Stimulated activated CD8-positive, alpha-beta memory T cell treated with anti-CD3 and anti-CD28 coated beads, Interleukin-2, amount 100 ng/mL, for 48 hours (primary cell): ENCODE measurements at regions not wholly inside any gene's neighbourhood (a gene's known extent, or its start where the extent isn't known, plus 50 kb on each side); places are given as distances from the start of the nearest gene placed in this dataset.

ENCODE experiments used
- DNase-seq, 2 donors: peaks; one replicate each; pipeline ENCODE4 v3.0.0-alpha.2; 2020; ENCODE audit warnings: low read depth in 2 of 2

DNA sequence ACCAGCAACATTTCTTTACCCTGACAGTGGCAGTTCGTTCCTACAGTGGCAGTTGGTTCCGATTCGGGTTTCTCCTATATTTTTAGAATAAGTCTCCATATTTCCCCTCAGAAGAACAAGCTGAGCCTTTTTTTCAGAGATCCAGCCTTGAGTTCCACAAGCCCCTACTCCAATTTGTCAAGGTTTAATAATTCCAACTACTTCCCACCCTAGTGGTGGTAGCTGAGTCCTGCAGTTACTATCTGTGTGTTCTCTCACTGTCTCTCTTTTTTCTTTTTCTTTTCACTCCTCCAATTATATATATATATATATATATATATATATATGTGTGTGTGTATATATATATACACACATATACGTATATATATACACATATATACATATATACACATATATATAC lies 1347.3 kb downstream of the PCDH9 start:
- no peak for DNase-seq

DNA sequence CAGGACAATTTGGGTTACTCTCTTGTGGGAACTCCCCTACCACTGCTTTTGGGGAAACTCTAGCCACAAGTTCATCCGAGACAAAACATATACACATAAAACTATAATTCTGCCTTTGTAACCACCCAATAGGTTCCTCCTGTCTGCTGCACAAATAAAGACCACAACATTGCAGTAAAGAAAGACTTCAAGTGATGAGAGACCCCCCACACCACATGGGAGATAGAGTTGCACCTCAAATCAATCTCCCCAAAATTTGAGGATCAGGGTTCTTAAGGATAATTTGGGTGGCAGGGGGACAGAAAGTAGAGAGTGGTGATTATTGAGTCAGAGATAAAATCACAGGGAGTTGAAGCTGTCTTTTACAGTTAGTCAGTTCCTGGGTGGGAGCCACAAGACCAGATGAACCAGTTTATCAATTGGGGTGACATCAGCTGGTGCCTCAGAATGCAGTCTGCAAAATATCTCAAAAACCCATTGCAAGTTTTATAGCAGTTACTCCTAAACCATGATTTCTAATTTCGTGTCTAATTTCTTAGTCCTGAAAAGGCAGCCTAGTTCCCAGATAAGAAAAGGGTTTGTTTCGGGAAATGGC lies 1348.5 kb downstream of the PCDH9 start:
- no peak for DNase-seq

DNA sequence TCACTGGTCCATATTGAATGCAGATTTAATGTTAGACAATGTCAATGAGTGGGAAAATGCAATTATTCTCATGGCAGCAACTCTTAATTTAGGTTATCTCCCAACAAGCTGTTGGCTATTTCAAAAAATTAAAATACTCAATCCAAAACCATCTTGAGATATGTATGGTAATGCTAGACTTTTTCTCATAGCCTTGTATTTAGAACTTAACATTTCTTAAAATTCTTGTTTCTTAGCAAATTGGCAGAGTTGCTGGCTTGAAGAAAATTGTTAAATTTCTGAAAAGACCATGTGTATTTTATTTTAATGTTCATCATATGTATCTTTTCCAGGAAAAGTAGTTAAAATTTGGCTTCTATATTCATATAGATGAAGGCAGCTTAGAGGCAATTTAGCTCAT lies 1355.1 kb downstream of the PCDH9 start:
- no peak for DNase-seq

DNA sequence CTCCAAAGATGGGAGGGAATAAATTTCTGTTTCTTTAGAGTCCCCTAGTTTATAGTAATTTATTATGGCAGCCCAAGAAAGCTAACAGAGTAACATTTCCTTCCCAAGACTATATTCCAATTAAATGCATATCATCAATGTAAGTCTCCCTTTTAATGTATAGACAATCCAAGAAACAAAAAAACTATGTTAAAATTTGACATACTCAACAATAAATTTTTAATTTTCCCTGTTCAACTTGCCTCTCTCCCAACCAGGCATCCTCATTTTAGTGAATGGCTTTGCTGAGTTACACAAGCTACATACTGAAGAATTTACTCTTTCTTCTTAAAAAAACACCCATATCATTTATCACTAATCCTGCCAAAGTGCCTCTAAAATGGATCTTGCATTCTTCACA lies 1357.7 kb downstream of the PCDH9 start:
- DNase-seq: no peak

DNA sequence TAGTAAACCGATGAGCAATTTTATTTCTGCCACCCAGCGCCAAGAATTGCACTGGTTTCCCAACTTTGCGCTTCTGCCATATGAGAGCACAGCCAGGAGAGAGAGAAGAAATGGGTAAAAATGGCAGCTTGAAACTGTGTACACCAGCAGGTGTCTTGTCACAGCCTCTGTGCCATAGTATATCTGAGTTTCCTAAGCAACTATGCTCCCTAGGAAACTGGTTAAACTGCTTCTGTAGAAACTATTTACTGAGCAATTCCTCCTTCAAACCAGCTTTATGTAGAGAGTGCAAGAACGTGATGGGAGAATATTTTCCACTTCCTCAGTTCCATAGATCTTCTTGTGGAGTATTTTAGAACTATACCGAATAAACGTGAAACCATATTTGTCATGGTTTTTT lies 1361.3 kb downstream of the PCDH9 start:
- DNase-seq: no peak

DNA sequence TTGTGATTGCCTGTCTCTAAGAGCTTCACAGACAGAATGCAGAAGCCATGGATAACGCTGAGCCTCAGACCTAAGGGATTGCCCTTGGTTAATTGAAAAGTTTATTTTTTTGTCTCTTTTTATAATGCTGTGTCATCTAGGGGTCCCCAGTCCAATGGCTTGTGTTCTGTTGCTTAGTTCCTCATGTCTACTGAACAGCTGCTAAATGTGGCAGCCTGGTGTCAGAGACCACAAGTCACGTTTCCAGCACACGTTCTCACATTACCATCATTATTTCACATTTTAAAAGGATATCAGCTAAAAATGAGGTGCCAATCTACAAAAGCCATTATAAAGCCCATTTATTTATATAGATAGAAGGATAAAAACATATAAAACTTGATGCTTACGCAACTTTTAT lies 1362.0 kb downstream of the PCDH9 start:
- DNase-seq: no peak

DNA sequence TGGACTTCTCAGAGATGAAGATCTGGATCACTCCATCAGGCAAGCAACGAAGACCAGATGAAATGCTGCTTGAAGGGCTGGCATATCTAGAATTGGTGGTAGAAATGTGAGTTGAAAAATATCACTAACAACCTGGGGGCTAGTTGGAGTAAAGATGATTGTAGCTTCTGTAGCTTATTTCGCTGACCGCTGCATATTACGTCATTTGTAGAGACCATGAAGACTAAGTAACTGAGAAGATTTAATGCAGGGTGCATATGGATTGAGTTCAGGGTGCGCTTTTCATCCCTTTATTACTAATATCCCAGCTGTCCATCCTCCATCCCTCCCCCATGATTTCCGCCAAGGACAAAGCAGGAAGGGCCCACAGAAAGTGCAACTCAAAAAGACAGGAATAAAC lies 1364.0 kb downstream of the PCDH9 start:
- DNase-seq: no peak

DNA sequence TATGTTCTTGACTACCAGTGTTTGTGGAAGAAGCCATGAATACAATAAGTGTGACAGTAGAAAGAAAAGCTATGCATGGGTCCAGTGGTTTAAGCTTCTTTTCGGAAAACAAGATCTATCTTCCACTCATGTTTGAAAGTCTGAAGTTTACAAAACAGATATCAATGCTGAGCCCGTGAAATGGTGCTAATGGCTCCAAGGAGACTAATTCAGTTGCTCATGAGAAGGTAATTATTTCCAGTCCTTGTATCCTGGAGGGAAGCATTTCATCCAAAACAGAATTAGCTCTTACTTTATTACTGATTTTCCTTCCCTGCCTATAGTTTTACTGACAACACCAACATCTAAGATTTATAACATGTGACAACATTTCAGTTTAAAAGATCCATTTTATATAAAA lies 1364.9 kb downstream of the PCDH9 start:
- DNase-seq: no peak

DNA sequence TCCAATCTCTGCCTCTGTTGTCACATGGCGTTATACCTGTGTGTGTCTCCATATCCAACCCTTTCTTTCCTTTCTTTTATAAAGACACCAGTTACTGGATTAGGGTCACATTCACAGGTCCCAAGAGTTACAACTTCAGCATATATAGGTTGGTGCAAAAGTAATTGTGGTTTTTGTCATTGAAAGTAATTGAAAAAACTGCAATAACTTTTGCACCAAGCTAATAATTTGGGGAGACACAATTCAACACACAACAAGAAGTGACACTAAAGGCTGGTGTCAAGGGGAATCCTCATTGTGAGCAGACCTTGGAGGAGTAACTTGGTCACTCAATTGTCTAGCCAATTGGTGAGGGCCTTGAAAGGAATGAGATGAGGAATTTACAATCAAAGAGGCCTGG lies 1366.1 kb downstream of the PCDH9 start:
- no peak for DNase-seq

DNA sequence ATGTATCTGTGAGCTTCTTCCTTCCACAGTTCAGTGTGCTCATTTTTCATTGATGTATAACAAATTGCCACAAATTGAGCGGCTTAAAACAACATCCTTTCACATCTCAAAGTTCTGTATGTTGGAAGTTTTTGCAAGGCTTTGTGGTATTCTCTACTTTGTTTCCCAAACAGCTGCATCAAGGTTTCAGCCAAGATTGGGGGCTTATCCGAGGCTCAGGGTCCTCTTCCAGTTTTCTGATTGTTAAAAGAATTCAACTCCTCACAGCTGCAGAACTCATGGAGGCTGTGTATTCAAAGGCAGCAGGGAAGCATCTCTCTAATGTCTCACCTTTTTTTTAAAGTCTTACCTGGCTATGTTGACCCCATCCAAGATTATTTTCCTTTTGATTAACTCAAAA lies 1369.8 kb downstream of the PCDH9 start:
- no peak for DNase-seq

DNA sequence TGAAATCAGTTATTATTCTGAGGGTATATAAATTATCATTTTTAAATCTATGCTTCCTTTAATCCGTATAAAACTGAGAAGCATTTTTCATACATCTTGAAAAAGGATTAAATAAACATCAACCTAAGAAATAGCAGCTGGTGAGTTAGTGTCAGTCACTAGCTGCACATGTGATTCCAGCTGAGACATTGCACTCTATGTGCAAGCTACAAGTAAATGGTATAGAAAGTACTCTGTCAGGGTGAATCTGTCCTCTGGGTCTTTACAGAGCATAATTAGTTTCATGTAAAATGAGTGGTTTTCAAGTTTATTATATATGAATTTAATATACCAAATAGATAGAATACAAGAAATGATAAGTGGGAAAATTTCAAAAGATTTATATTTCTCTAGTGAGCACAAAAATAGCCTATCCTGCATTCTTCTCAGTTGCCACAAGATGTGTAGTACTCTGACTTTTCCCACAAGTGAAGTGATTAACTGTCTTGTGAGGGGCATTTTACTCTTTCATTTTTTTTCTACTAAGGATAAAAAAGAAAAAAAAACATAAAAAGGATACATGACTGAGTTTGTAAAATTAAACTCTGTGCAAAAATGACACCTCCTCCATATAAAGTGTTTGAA lies 1372.1 kb downstream of the PCDH9 start:
- no peak for DNase-seq

DNA sequence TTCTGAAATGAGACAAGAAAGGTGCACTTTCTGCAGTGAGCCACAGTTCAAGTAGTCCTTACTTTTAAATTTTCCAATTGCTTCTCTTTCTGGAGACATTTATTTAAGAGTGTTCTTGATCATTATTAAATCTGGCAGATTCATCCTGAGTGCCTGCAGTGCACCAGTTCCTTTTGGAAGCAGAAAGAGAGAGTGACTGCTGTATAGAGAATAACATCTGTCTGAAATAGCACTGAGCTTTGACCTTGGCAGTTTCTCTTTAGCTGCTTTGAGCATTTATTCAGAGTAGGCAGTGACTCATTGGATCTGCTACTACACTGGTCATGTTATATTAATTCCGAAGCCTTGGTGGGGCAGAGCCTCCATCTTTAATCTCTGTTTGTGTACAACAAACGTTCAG lies 1373.7 kb downstream of the PCDH9 start:
- DNase-seq: no peak

DNA sequence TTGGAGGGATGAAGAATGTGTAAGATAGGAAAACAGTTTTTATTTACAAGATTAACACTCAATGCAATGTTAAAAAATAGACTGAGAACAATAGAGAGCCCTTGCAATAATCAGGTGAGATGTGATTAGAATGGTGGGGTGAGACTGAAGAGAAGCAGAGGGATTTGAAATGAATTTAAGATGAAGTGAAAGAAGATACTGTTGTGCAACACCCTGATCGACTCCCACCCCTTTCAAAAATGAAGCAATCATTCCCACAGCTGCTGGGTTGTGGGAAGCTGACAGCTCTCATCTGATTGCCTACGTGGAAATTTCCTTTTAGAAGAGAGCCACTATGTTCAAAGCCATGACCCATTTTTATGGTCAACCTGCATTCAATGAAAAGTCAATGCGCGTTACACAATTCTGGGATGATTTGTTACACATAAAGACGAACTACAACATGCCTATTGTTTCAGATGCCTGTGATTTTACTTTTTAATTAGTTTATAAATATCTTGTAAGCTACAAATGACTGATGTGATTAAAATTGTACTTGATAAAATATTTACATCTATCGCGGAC lies 1374.8 kb downstream of the PCDH9 start:
- DNase-seq: no peak

DNA sequence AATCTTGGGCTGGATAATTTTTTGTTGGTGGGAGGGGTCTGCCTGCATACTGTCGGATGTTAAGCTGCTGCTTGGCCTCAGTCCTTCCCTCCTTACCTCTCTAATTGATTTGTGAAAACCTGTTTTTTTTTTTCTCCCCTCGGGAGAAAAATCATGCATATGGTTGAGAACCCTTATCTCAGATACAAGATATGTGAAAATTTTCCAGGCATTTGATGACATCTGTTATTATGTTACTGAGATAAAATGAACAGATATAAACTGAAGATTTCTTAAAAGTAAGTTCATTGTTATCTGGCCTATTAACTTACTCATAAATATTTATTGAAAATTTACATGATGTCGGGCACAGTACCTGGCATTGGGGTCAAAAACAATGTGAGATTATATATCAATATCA lies 1375.7 kb downstream of the PCDH9 start:
- no peak for DNase-seq

DNA sequence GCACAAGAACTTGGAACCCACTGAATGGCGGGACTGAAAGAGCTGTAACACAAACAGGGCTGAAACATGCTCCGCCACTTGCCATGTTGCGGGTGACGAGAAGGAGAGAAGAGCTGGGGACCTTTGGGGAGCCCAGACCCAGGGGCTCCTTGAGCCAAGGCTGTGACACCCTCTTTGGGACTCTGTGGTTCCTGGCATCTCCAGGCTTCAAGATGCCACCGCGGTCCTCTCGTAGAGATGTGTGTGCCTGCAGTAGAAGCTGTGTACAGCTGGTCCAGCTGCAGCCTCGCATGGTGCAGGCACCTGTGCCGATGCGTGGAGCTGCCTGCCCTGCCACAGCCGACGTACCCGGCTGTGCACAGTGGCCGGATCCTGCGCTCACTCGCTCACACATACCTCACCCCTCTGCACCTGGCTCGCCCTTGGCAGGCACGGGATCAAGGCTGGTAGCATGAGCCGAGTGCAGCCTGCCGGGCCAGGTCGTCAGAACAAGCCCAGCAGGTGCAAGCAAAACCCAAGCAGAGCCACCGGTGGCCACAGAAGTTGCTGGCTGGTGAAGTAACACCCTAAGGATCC lies 1385.8 kb downstream of the PCDH9 start:
- DNase-seq: no peak

DNA sequence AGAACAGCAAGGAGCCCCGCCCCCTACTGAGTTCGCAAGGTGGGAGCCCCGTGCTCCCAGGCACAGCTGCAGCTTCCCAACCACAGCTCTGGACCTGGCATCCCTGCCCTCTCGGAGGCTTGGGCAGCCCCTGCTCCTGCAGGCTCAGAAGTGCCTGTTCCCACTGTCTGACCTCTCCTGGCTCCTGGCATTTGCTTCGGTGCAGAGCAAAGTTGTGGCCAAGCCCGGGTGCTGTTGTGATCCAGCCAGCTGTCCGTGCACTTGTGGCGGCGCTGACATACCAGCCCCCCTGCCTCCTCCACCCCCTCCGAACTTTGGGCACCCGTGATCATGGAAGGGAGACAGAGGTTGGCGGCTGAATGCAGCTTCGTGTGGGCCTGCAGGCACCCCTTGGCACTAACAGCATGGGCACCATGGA lies 1386.8 kb downstream of the PCDH9 start:
- DNase-seq: no peak

DNA sequence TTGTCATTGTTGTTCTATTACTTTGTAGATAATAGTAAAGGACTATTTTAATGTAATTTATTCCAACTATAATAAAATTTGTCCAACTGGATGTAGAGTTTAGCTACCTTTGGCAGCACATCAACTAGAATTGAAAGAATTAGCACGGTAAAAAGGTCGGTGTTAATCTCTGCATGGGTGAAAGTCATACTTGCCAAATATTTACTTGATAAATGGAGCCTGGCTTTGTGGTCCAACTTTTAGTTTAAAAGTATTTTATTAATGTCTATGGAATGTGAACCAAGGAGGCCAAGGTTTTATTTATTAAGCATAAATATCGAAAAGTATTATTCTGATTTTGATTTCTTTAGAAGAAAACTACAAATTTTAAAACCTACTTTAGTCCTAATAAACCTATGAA lies 1389.0 kb downstream of the PCDH9 start:
- DNase-seq: no peak

DNA sequence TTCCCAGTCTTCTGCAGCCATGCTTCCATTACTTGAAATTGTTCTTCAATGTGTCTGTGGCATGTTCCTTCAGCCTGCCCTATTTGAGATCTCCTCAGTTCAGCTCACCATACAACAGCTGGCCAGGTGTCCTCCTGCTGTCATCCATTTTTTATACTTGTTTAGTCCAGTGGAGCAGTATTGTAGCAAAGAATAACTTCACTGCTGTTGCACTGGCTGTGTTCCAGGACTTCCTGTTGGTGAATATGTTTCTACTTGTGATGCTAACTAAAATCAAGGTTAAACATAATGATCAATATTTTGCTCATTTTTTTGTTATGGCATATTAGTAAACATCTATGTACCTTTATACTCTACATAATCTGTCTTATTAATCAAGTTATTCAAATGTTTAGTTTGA lies 1394.1 kb downstream of the PCDH9 start:
- DNase-seq: no peak

DNA sequence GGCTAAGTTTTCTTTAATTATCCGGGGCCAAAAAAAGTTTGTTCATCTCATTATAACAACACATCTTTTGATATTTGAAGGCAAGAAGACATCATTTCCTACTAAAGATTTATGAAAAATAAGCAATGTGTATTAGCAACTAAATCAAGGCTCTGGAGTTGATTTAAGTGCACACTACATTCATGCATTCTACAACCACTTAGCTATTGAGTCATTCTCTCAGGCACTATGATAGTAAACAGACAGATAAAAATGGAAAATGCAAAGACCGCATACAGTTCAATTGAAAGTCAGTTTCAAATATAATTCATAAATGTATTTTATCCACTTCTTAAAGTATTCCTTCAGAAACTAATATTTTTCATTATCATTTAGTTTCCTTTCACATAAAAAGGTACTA lies 1395.2 kb downstream of the PCDH9 start:
- DNase-seq: no peak

DNA sequence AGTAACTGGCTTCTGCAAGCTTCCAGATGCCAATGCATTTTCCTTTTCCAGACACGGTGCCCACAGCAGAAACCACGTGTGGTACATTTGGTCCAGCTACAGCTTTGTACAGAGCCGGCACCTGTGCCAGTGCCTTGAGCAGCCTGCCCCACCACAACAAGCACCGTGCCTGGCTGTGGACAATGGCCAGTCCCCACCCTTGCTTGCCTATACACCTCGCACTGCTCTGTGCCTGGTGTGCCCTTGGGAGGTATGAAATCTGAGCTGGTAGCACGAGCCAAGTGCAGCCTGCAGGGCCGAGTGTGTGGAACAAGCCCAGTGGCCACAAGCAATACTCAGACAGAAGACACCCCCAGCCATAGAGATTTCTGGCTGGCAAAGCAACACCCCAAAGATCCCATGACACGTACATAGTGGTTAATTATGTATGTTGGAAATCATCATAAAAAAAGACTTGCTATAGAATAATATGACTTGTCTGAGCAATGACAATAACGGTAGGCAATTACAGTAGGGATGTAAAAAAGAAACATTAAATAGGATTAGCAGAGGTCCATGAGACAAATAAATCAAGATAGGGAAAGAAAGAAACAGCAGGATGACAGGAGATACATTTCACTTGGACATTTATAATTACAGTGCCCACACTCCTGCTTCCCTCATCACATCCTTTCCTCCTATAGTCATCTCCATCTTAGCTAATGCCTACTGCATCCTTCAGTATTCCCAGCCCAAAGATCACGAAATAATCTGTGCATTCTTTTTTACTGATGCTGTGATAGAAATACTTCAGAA lies 1399.5 kb downstream of the PCDH9 start:
- no peak for DNase-seq

DNA sequence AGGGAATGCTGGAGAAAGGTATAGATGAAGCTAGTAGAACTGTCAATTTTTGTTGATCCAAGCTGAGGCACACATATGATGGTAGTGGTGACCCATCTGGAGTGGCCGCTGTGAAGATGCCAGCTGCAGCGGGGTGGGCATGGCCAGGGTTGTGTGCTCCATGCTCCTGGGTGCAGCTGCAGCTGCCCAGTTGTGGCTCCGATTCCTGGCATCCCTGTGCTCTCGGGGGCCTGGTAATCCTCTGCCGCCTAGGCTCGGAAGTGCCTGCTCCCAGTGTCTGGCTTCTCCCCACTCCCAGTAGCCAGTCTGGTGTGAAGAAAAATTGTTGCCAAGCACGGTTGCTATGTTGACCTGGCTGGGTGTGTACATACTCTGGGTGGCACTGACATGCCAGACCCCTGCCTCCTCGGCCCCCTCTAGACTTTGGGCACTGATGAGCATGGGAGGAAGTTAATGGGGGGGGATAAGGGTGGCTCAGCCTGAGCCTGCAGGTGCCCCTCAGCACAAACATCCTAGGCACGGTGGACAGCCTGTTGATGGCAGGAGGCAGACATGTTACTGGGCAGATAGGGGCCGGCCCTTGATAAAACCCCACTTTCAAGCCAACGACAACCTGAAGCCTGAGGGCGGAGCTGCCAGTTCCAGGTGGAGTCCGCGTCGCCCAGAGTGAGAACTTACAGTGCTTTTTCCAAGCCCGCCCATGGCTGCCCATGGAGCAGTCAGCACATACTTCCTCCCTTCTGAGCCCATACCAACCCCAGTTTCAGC lies 1400.7 kb downstream of the PCDH9 start:
- no peak for DNase-seq

DNA sequence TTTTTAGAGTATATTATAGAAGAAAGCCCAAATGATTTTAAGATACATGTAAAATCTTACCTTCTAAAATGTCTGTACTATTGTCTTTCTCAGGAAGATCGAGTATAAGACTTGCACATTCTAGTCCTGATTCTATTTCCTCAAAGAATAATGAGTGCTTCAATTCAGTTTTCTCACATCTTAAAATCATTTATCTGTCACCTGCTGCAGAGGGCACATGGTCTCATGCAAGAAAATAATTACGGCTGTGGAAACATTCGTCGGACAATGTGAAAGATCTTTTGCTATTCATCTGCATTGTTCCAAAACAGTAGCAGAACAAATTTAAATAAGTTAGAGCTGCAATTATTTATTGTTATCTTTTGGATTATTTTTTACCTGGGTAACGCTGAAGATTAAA lies 1403.5 kb downstream of the PCDH9 start:
- DNase-seq: no peak
